ENCODE measurements at regions not wholly inside any gene's neighbourhood (a gene's known extent, or its start where the extent isn't known, plus 50 kb on each side); places are given as distances from the start of the nearest gene placed in this dataset.
A peak's percentile ranks its signal among the peaks of the same experiment; 100 is the strongest.

DNA sequence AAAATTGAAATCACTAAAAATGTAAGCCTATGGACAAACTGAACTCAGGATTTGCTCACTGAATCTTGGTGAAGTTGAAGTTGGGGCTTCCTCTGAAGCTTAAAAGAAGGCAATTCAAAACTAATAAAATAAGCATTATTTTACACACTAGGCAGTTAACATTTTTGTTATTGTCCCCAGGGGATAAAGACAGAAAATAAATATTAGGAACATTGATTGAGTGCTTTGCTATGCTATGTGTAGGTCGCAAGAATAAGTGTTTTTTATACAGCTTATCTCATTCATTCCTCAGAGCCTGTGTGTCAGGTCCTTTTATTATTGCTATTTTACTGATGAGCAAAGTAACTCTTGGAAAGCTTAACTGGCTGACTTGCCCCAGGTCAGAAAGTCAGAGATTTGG is 82.2 kb downstream of the ZNF608 start:
- DNase-seq (ENCODE audit: low read depth), result no peak

DNA sequence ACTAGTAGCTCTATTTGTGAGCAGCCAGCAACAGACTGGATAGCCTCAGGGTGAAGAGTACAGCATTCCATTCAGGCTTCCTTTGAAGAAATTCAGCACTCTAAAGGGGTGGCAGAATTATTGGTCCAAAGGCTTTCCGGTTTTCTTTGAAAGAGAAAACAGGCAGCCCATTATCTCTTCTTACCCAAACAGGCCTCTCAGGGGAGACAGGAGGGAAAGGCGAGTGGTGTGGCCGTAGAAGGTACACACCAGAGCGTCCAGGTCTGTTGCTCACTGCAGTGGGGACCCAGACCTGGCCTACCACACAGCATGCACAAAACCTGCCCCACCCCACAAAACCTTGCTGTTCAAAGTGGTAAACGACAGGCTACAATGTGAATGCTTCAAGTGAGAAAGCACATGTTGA is 83.3 kb downstream of the ZNF608 start:
- DNase-seq (ENCODE audit: low read depth), result peak; percentile 71

DNA sequence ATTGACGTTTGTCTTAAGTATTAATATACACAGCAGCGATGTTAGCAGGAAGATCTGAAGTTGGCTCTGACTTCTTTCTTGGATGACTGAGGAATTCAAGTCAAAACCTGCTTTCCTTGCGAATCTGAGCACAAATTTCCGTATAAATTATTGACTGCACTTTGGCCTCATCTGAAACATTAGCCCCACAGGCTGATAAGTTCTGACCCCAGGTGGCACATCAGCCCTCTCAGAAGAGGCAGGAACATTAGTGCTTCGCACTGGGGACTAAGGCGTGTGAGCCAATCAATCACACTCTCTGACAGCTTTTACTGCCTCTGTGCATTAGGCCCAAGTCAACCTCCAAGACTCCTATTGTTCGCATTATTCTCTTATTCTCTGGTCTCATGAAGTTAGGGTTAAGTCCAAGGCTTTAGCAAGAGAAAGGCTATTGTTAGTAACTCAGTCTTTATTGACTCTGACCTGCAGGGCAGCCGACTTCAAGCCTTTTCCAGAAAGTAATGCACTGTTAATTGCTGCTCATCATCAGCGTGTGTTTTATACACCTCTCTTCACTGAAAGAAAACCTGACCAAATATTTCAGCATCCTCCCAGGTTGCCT is 84.2 kb downstream of the ZNF608 start:
- peak; percentile 81 for DNase-seq (ENCODE audit: low read depth)

DNA sequence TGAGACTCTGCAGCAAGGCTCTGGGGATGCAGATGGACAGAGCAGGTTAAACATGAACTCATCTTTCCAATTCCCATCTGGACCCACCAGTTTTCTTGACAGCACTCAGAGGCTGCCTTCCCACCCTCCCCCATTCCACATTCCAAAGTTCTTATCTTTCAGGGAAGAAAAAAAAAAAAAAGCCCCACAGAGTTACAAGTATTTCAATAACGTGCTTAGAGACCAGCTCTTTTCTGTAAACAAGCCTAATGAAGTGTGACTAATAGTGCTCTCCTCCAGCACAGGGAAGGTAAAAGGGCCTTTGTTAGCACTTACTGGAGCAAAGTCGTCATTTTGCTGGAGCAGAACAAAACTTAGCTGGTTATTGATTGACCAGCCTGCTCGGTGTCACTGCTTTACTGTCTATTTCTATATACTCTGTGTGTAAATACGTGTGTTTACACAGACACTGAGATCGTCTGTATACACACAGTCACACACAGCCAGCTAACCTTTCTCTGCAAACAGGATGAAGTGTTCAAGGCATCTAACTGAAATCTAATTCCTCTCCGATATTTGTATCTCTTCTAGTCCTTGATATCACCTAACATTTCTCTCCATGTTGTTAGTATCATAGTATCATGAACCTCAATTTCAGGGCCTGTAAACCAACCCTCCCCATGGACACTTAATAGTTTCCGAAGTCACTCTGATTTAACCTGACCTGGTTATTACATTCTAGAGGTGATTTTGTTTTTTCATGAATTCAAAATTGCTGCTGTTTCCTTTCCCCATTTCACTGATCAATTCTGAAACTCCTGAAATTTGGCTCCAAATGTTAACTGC is 84.9 kb downstream of the ZNF608 start:
- peak; percentile 100 for DNase-seq (ENCODE audit: low read depth)

DNA sequence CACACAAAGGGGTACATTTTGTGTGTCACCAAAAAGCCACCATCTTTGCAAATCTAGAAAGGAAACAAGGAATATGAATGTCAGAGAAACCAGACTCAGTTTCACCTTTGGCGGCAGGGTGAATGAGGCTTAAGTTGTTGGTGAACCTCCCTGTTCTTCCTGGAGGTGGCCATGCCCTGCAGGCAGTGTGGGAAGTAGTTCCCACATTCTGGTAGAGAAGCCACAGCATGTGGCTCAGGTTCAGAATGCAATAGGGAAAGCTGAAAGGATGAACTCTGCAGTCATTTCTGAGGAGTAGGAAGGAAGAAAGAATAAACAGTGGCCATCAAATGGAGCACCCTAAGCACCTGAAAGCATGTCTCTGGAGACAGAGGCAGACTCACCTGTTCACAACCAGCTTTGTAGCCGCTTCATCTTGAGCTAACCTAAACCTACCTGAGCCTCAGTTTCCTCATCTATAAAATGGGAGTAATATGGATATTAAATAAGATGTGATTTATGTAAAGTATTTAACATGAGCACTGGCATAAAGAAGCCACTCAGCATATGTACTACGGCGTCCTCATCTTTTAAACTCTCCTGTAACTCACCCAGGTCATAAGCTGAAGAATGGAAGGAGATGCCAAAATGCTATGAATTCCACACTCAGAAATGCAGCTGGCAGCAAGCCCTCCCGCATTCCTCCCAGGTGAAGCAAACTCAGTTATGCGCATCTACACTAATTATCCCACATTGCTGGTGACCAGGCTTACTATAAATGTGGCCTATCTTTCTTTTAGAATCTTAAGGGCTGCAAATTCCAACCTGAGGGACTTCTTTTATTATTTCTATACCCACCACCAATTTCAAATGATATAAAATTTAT is 86.0 kb downstream of the ZNF608 start:
- DNase-seq (ENCODE audit: low read depth), result peak; percentile 92

DNA sequence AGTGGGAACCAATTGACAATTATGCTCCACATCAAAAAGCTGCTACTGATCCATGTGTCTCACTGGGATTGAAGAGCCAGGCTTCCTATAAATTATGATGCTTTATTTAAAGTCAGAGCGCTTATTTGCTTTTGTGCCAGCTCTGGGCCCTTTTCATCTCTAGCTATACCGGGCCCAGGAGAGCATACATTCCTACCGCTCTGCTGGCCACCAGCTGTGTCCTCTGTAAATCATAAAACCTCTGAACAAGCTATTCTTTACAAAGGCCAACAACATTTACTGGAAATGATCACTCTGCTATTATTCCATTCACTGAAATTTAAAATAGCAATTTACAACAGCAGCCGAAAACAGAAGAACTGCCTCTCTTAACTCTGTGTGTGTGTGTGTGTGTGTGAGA is 86.6 kb downstream of the ZNF608 start:
- peak; percentile 58 for DNase-seq (ENCODE audit: low read depth)

DNA sequence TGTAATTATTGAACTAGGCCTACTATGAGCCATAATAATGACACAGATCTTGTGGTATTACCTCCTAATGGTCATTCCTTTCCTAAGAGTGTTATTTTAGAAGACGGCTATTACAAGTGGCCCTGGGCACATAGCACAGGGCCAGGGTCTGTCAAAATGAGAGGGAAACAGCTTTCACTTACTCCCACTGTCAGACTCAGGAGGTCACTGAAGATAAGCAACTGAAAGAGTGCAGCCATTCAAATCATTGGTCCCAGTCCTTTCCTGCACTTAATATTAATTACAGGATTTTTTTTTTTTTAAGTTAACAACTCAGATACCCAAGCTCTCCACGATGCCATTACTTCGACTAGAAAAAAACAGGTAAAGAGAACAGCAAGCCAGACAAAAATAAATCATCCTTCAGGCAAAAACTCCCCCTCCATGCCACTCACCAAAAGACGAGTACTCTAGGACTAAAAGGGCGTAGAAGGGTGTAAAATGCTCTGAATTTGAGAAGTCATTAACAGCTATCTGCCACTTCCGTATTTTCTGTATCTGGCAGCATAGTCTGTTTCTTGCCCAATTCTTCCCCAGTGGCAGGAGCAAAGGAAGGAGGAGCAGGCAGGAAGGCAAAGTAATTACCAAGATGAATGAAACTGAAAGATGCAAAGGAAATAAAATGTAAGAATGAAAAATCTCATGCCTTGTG is 87.4 kb downstream of the ZNF608 start:
- peak; percentile 40 for DNase-seq (ENCODE audit: low read depth)

DNA sequence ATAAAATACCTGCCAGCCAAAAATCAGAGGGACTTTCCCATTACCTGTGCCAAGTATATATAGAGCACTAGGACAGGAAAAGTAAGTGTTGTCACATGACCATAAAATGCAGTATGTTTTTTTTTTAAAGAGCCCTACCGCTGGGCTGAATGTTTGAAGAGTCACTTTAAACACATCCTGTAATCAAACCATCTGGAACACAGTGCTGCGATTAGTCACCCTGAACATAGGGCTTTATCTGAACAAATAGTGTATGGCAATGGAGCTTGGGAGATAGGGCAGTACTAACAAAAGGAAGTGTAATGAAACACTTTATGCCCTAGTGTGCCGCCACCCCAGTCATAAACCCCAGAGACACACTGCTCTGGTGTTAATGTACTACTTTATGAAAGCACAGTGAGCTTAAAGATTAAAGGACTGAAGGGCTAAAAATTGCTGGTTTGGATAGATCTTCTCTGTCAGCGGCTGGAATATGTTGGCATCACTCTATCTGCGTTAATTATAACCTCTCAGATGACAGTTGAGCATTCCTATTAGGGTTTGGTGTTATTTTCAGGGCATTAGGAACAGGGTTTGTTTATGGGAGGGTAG is 90.4 kb downstream of the ZNF608 start:
- peak; percentile 97 for DNase-seq (ENCODE audit: low read depth)

DNA sequence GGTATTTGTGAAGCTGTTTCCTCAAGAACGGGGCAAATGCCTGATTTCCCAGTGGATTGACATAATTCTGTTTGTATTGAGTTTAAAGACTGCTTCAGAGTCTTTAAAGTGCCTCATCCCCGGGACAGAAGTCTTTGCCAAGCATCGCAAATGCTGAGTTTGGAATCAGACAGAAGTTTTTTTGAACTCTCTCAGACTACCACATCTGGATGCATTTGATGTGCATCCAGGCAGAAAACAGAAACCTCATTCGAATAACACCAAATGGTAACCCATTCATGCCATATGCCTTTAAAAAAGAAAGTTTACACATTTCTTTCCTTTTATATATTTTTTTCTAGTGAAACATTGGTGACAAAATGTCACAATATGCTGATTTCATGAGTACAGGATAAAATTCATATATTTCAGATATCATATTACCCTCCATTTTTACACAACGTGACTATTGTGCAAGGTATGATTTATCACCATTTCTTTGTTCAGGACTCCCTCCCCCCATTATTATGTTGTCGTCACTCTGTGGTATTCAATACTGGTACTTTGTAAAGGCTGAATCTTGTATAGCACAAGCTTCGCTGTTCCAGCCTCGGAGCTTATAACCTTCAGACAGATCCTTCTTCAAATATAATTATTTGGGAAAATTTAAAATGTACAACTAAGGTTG is 91.1 kb downstream of the ZNF608 start:
- DNase-seq (ENCODE audit: low read depth), result no peak

DNA sequence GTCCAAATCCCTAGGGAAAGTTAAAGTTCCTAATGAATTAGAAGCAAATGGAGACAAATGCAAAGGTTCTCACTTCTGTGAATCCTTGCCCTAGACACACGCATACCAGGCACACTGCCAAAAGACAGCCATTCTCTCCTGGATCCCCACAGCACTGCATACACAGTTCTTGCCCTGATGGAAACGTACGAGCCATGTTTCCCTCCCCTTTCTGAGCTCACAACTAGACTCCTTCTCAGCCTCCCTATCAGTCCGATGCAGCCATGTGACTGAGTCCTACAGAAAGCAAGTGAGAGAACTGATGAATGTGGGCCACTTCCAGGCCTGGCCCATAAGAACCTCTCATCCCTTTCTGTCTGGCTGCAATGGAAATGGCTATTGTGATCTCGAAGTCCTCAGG is 92.0 kb downstream of the ZNF608 start:
- no peak for DNase-seq (ENCODE audit: low read depth)

DNA sequence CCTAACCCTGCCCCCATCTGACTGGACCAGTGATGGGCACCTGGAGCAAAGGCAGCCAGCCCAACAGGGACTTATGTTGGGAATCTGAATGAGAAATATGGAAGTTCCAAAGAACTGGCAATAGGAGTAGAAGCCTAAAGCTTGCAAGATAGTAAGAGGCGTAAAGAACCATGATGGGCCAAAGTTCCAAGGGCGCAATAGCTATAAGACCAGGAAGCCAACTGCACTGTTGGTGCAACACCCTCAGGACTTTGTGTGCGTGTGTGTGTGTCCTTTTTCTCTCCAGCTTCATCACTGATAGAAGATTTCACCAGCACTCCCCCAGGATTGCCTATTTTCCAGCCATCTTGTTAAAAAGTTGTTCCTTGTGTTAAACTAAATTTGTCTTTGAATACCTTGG is 92.8 kb downstream of the ZNF608 start:
- no peak for DNase-seq (ENCODE audit: low read depth)

DNA sequence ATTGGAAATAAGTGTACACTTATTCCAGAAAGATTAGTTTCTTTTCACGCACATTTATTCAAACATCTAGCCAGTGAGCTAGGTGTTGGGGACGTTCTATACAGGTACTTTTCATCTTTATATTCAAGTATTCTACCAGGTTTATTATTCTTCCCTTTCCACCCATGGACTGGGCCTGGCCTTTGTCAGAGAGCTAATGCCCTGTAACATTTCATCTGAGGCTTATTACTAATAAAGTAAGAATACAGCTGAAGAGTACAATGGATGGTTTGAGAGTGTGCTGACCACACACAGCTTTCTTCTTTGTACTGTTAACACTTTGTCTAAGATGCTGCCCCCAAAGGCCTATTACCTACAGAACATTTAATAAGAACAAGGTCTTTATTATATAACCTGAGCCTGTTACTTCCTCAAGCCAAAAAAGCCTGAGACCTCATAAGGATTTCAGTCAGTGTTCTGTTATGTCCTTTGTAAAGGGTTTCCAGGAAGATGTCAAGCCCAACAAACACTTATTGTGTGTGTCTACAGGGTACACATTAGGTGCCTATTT is 93.5 kb downstream of the ZNF608 start:
- DNase-seq (ENCODE audit: low read depth), result no peak

DNA sequence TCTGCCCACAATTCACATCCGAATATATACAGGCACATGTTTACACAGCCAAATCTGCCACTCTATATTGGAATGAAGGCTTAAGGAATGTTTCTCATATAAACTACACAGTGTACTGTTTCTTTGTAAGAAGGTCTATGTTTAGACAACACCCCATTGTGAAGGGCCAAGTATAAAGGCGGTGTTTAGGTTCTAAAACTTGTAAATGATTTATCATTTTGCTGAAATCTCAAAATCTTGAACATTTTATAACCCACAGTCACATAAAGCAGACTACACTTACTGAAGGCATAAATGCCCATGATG is 94.0 kb downstream of the ZNF608 start:
- DNase-seq (ENCODE audit: low read depth), result no peak

DNA sequence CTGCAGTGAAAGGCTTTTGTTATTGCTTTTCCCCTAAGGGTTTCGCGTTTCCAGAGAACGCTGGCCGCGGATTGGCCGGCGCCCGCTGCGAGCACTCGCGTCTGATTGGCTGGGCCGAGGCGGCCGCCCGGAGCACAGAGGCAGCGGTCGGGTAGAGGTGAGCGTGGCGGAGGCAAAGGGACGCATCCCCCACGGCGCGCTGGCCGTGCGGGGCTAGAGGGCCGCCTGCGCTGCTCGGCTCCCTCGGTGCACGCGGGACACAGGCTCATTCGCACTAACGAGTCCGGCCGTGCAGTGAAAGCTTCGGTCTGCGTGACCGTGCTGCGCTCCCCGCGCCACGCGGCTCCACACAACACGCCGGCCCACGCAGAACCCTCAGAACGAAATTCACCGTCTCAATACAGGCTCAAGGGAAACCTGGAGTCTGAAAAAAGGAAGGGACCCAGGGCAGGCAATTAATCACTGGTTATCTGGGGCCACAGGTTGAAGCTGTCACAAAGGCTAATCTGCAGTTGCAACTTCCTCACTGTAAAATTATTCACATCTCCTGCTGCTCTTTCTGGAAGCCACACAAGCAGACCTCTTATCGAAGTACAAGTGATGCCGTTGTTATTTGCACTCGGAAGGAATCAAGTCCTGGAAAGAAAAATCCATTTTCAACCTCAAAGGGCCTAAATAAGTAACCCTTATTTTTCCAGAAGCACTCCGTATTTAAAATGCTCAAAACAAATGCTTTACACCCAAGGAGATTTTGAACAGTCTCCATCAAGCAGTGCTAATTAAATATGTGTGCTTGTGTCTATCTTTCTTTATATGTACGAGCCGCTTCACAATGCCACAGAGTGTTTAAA is 94.6 kb downstream of the ZNF608 start:
- DNase-seq (ENCODE audit: low read depth), result no peak

DNA sequence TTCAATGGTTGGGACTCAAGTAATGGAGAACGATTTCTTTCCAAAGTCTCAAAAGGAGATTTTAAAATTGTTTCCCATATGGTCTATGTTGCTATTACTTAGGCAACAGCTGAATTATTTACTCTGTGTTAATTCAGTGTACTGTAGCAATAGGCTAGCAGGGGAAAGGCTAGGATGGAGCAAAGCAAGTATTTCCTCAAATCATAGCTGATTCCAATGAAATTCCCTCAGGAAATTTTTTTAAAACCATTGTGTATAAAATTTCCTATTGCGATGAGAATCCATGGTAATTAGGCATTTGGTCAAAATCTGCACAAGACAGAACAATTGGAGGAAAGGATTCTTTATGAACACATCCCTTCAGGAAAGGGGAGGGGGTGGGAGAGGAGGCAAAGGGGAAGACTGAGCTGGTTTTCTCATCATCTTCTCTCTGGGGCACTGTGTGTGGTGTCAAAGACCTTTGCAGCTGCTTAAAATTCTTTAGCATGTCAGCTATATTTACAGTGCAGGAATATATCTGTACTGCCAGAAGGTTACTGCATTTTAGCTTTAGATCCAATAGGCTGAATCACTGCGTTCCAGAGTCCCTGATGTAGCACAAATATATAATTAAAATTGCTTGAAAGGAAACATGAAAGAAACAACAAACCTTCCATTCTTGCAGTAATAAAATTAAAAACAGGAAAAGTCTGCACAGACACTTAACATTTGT is 95.3 kb downstream of the ZNF608 start:
- DNase-seq (ENCODE audit: low read depth), result peak; percentile 68

DNA sequence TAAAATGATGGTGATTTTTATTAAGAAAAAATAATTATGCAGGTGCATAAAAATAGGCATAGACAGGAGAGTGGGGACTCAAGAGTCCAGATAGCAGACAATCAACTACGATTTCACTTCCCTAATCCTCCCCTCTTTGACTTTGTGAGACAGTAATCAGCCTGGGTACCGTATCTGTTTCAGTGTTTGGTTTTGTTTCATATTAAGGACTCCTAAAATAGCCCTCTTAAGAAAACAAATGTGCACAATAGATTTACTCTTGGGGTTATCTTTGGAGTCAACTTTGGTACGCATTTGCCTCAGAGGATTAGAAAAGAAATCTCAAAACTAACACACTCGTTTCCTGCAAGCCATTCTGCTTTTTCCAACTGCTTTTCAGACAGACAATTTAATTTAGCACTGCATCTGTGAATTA is 96.3 kb downstream of the ZNF608 start:
- no peak for DNase-seq (ENCODE audit: low read depth)

DNA sequence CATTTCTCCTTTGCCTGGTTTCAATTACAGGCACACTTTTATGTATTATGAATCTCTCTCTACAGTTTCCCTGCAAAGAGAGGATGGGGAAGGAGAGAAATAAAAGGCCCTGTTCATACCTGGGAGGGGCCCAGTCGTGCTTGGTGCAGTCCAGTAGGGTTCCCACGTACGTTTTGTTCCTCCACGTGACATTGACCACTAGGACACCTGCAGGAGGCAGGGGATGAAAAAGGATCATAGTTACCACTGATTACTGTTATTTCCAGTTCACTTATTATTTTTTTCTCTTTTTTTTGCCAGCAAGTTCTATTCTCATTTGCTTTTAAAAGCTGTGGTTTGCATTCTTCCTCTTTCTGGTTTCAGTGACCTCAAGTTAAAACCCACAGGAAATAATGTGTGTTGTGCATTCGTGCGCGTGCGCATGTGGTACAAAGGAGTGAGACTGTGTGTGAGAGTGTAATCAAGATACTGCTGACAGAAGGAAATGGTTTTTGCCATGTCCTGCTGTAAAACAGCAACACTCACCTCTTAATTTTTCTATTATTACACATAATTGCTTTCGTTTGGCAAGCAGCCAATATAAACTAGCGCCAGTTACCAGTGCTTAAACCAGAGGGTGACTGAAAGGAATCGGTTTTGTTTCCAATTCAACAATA is 96.8 kb downstream of the ZNF608 start:
- peak; percentile 97 for DNase-seq (ENCODE audit: low read depth)

DNA sequence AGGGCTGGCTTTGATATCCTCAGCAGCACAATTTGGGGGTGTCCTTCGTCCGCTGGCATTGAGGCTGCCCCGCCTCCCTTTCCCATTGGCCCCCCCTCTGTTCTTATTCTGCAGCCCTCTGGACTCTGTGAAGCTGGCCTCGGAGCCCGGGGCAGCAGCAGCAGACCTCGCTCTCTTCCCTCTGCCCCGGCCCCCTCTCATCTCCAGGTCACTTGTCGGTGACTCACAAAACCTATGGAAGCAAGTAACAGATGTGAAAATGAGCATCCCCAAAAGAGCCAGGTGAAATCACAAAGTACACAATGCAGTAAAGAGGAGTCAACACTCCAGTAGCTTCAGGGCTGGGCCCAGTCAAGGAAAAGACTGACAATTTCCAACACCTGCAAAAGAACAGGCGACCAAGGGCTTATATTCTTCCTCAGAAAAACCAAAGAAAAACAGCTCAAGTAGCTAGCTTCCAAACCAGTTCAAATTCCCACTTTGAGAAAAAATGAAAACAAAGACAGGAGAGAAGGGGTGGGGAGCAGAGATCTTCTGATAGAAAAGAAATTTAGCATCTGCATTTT is 97.5 kb downstream of the ZNF608 start:
- no peak for DNase-seq (ENCODE audit: low read depth)

Data from renal cortical epithelial cell (primary cell).